ENCODE measurements at regions not wholly inside any gene's neighbourhood (a gene's known extent, or its start where the extent isn't known, plus 50 kb on each side); places are given as distances from the start of the nearest gene placed in this dataset.

DNA sequence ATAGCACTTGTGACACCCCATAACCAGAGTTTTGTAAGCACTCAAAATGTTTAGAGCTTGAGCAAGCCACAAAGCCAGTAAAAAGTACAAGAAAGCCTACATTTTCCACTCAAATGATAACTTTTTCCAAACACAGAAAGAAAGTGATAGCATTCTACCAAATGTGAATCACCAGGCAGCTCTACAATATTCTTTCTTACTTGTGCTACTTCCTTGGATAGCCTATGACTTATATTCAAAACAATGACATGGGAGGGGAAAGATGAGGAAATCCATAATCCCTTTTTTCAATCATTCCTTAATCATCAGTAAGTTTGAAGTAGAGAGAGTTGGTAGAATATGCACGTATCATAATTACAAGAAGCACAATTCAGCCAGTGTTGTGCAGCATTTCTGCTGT is 650.8 kb upstream of the PCDH9 start:
- H3K4me1 ChIP-seq: no peaks in the 10 kb centered on the region
- H3K9me3 ChIP-seq: peaks cover 0 to 6% (median 0%) of the 10 kb centered on the region in 4 donors
- H3K36me3 ChIP-seq: no peaks in the 10 kb centered on the region
- no peak overlapping the region for H3K4me3 ChIP-seq
- intact Hi-C loops (cut with DNase I): no loop called here
- no peaks in the 10 kb centered on the region for H3K27me3 ChIP-seq
- 88 to 91% methylated on average over 1 of the region's 1 CpG for WGBS, 2 donors
- no peak for TF ChIP-seq POLR2AphosphoS5 (IDR thresholded peaks at IDR 0.05)
- TF ChIP-seq, protein P1, sequence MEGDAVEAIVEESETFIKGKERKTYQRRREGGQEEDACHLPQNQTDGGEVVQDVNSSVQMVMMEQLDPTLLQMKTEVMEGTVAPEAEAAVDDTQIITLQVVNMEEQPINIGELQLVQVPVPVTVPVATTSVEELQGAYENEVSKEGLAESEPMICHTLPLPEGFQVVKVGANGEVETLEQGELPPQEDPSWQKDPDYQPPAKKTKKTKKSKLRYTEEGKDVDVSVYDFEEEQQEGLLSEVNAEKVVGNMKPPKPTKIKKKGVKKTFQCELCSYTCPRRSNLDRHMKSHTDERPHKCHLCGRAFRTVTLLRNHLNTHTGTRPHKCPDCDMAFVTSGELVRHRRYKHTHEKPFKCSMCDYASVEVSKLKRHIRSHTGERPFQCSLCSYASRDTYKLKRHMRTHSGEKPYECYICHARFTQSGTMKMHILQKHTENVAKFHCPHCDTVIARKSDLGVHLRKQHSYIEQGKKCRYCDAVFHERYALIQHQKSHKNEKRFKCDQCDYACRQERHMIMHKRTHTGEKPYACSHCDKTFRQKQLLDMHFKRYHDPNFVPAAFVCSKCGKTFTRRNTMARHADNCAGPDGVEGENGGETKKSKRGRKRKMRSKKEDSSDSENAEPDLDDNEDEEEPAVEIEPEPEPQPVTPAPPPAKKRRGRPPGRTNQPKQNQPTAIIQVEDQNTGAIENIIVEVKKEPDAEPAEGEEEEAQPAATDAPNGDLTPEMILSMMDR (IDR thresholded peaks at IDR 0.05): no peak
- no peak for TF ChIP-seq EP300 (IDR thresholded peaks at IDR 0.05)
- no peak for TF ChIP-seq POLR2A (IDR thresholded peaks at IDR 0.05)
- DNase-seq: no peak
- H3K27ac ChIP-seq: no peak overlapping the region

DNA sequence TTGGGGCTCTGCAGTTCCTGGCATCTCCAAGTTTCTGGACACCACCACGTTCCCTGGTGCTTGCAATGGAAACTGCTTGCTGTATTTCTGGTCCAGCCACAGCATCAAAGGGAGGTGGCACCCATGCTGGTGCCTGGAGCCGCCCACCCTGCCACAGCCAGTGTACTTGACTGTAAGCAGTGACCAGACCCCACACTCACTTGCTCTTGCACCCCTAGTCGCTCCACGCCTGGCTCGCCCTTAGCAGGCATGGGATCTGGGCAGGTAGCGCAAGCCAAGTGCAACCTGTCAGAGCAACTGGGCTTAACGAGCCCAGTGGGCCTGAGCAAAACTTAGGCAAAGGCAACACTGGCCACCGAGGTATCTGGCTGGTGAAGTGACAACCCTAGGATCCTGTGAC is 648.2 kb upstream of the PCDH9 start:
- TF ChIP-seq POLR2A (IDR thresholded peaks at IDR 0.05): no peak
- TF ChIP-seq POLR2AphosphoS5 (IDR thresholded peaks at IDR 0.05): no peak
- no peak for TF ChIP-seq EP300 (IDR thresholded peaks at IDR 0.05)
- TF ChIP-seq, protein P1 (IDR thresholded peaks at IDR 0.05): no peak
- Histone ChIP-seq H3K27ac (no peak overlapping the region), H3K27me3 (no peaks in the 10 kb centered on the region), H3K9me3 (peaks cover 0 to 6% (median 0%) of the 10 kb centered on the region in 4 donors), H3K36me3 (no peaks in the 10 kb centered on the region), H3K4me3 (no peak overlapping the region), H3K4me1 (no peaks in the 10 kb centered on the region)
- intact Hi-C loops (cut with DNase I): no loop called here
- 88 to 90% methylated on average over 8 of the region's 8 CpGs for WGBS, 2 donors
- no peak for DNase-seq

- intact Hi-C loops (cut with DNase I): no loop called here
- TF ChIP-seq EP300 (IDR thresholded peaks at IDR 0.05): no peak
- TF ChIP-seq, protein P1 (IDR thresholded peaks at IDR 0.05): no peak
- no peak for TF ChIP-seq POLR2AphosphoS5 (IDR thresholded peaks at IDR 0.05)
- TF ChIP-seq POLR2A (IDR thresholded peaks at IDR 0.05): no peak
- DNase-seq: no peak
- no peak overlapping the region for H3K27ac ChIP-seq
- no peaks in the 10 kb centered on the region for H3K27me3 ChIP-seq
- WGBS, 2 donors: 85 to 90% methylated on average over 5 of the region's 5 CpGs
- H3K4me3 ChIP-seq: no peak overlapping the region
- peaks cover 0 to 6% (median 0%) of the 10 kb centered on the region in 4 donors for H3K9me3 ChIP-seq
- no peaks in the 10 kb centered on the region for H3K36me3 ChIP-seq
- no peaks in the 10 kb centered on the region for H3K4me1 ChIP-seq
Measured at GRCh38 chr13:67877031-67877430, 646.9 kb upstream of the PCDH9 start.

DNA sequence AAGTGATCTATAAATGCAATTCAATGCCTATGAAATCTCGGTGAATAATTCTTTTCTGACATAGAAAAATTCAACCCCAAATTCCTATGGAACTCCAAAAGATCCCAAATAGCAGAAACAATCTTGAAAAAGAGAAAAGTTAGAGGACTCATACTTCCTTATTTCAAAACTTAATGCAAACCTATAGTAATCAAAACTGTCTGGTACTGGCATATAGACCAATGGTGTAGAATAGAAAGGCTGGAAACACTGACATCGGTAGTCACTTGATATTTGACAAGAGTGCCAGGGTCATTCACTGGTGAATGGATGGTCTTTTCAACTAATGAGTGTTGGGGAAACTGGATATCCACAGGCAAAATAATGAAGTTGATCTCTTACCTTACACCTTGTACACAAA is 637.1 kb upstream of the PCDH9 start:
- Histone ChIP-seq H3K4me3 (no peak overlapping the region), H3K27me3 (no peaks in the 10 kb centered on the region), H3K4me1 (no peaks in the 10 kb centered on the region), H3K36me3 (no peaks in the 10 kb centered on the region), H3K27ac (no peak overlapping the region), H3K9me3 (no peaks in the 10 kb centered on the region)
- TF ChIP-seq EP300 (IDR thresholded peaks at IDR 0.05) (no peak), POLR2AphosphoS5 (IDR thresholded peaks at IDR 0.05) (no peak), POLR2A (IDR thresholded peaks at IDR 0.05) (no peak)
- TF ChIP-seq, protein P1 (IDR thresholded peaks at IDR 0.05): no peak
- DNase-seq: no peak
- intact Hi-C loops (cut with DNase I): no loop called here
- 85 to 87% methylated on average over 2 of the region's 2 CpGs for WGBS, 2 donors

GRCh38 chr13:67860315-67860714 is 630.2 kb upstream of the PCDH9 start:
- Histone ChIP-seq H3K4me3 (no peak overlapping the region), H3K27me3 (no peaks in the 10 kb centered on the region), H3K36me3 (no peaks in the 10 kb centered on the region), H3K9me3 (no peaks in the 10 kb centered on the region), H3K27ac (no peak overlapping the region), H3K4me1 (no peaks in the 10 kb centered on the region)
- 69 to 71% methylated on average over 3 of the region's 3 CpGs for WGBS, 2 donors
- intact Hi-C loops (cut with DNase I): no loop called here
- TF ChIP-seq POLR2A (IDR thresholded peaks at IDR 0.05) (no peak), POLR2AphosphoS5 (IDR thresholded peaks at IDR 0.05) (no peak), EP300 (IDR thresholded peaks at IDR 0.05) (no peak)
- TF ChIP-seq, protein P1 (IDR thresholded peaks at IDR 0.05): no peak
- DNase-seq: no peak

Data from sigmoid colon (tissue), 6 donors.